Kidney (tissue), 13 donors: ENCODE measurements at regions not wholly inside any gene's neighbourhood (a gene's known extent, or its start where the extent isn't known, plus 50 kb on each side); places are given as distances from the start of the nearest gene placed in this dataset.

ENCODE experiments used
- DNase-seq, 5 donors: peaks; one replicate each; pipeline ENCODE4 v3.0.0-alpha.2; 2013 to 2020
- FAIRE-seq: peaks from 2 replicates; lab custom pipeline; 2012; peaks lifted over from hg19 to GRCh38; lab: Jason Lieb, UNC
- H3K27ac ChIP-seq, 2 donors: one replicate each; pipeline ENCODE4 v1.7.0; 2013; ENCODE audit warnings: low read depth in 2 of 2, low read length in 2 of 2, inconsistent platforms in 1 of 2
- H3K27me3 ChIP-seq: one replicate; pipeline ENCODE4 v1.7.1; 2013; ENCODE audit warnings: low read length, inconsistent platforms; ENCODE audit not compliant: control insufficient read depth, insufficient read depth
- H3K36me3 ChIP-seq, 3 donors: one replicate each; pipeline versions ENCODE4 v1.7.0 to v1.7.1; 2013; ENCODE audit warnings: low read length in 3 of 3, control low read depth in 1 of 3, inconsistent platforms in 1 of 3; ENCODE audit not compliant: insufficient read depth in 3 of 3, control insufficient read depth in 2 of 3
- H3K4me1 ChIP-seq, 3 donors: one replicate each; pipeline versions ENCODE4 v1.7.0 to v1.7.1; 2013; ENCODE audit warnings: low read length in 3 of 3, inconsistent platforms in 1 of 3, low read depth in 1 of 3; ENCODE audit not compliant: control insufficient read depth in 2 of 3, insufficient read depth in 2 of 3
- H3K4me3 ChIP-seq, 3 donors: one replicate each; pipeline versions ENCODE4 v1.7.0 to v1.8.1; 2013; ENCODE audit warnings: low read length in 3 of 3, control low read depth in 1 of 3, inconsistent platforms in 1 of 3
- H3K9ac ChIP-seq, 3 donors: one replicate each; pipeline versions ENCODE4 v1.7.0 to v1.7.1; 2013; ENCODE audit warnings: low read length in 3 of 3, control low read depth in 1 of 3, inconsistent platforms in 1 of 3
- H3K9me3 ChIP-seq, 3 donors: one replicate each; pipeline versions ENCODE4 v1.7.0 to v1.7.1; 2013; ENCODE audit warnings: low read length in 3 of 3, control low read depth in 1 of 3, inconsistent platforms in 1 of 3; ENCODE audit not compliant: control insufficient read depth in 2 of 3, insufficient read depth in 1 of 3
- intact Hi-C: fragments of 100-400 bp; cut with DNase I; formaldehyde crosslinking; loops from one replicate; pipeline ENCODE4 v1.11.1; 2022
- TF ChIP-seq, protein P1 (sequence below): IDR thresholded peaks from 3 replicates; pipeline ENCODE4 v1.5.1; 2012; ENCODE audit warnings: mild to moderate bottlenecking, moderate library complexity, borderline replicate concordance; ENCODE audit not compliant: insufficient read depth; ENCODE audit errors: extremely low read depth
- donor health status: control.
- donor health status: control.
- donor health status: control.
- donor health status: control.
- donor health status: control.
- donor health status: DM: yes; HTN: yes; CAD: no.
- donor health status: Normal renal cell carcinoma (clear cell type).

DNA sequence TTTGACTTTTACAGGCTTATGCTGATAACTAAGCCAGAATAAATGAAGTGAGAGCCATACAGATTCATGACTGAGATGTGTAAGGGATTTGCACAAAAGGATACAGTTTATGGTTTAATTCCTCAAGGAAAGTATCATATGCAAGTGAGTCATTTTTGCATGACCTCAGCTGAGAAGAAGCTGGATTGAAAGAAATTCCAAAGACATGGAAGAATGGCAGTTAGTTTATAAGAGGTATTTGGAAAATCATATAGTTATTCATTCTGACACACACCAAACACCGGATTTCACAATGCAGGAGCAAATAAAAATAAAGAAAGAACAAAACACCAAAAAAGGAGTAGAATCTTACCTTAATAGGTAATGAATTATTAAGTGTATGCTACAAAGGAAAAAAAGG is 83.2 kb upstream of the RND3 start:
- intact Hi-C loops, result no loop called here
- Histone ChIP-seq H3K36me3 (no peaks in the 10 kb centered on the region), H3K4me3 (no peak overlapping the region), H3K4me1 (no peaks in the 10 kb centered on the region), H3K9me3 (no peaks in the 10 kb centered on the region), H3K27me3 (no peaks in the 10 kb centered on the region), H3K9ac (no peak overlapping the region), H3K27ac (no peak overlapping the region)
- DNase-seq, result no peak
- FAIRE-seq, result no peak
- TF ChIP-seq, protein P1, sequence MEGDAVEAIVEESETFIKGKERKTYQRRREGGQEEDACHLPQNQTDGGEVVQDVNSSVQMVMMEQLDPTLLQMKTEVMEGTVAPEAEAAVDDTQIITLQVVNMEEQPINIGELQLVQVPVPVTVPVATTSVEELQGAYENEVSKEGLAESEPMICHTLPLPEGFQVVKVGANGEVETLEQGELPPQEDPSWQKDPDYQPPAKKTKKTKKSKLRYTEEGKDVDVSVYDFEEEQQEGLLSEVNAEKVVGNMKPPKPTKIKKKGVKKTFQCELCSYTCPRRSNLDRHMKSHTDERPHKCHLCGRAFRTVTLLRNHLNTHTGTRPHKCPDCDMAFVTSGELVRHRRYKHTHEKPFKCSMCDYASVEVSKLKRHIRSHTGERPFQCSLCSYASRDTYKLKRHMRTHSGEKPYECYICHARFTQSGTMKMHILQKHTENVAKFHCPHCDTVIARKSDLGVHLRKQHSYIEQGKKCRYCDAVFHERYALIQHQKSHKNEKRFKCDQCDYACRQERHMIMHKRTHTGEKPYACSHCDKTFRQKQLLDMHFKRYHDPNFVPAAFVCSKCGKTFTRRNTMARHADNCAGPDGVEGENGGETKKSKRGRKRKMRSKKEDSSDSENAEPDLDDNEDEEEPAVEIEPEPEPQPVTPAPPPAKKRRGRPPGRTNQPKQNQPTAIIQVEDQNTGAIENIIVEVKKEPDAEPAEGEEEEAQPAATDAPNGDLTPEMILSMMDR, result no peak

GRCh38 chr2:150569761-150570160 is 82.3 kb upstream of the RND3 start:
- H3K36me3 ChIP-seq, result no peaks in the 10 kb centered on the region
- no peak overlapping the region for H3K9ac ChIP-seq
- TF ChIP-seq, protein P1, result no peak
- H3K9me3 ChIP-seq, result no peaks in the 10 kb centered on the region
- DNase-seq (no peak), FAIRE-seq (no peak)
- no peaks in the 10 kb centered on the region for H3K4me1 ChIP-seq
- H3K4me3 ChIP-seq, result no peak overlapping the region
- H3K27me3 ChIP-seq, result no peaks in the 10 kb centered on the region
- no peak overlapping the region for H3K27ac ChIP-seq
- intact Hi-C loops, result no loop called here

DNA sequence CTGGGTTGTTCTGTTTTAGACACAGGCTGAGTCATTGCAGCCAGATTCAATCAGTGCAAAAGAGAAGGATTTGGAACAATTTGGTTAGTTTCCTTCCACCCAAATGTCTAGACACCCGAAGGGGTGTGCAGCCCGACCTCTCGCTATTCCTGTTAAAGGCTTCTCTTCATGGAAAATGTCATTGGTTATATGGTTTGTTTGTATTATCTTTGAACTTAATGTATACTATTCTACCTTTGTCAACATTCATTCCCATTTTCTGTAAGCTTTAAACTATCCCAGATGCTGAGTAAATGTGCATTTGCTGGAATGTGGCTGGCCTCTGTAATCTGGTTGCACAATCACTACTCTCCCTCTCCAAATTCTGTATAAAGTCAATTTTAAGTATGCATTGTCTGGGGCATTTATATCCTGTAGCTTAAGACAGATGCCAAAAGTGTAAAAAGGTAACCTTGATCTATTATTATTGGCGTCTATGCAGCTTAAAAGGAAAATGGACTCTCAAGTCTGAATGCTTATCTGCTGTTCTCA is 80.4 kb upstream of the RND3 start:
- Histone ChIP-seq H3K9me3 (no peaks in the 10 kb centered on the region), H3K27me3 (no peaks in the 10 kb centered on the region), H3K36me3 (no peaks in the 10 kb centered on the region), H3K4me3 (no peak overlapping the region), H3K27ac (no peak overlapping the region), H3K9ac (no peak overlapping the region), H3K4me1 (no peaks in the 10 kb centered on the region)
- TF ChIP-seq, protein P1, result no peak
- DNase-seq (no peak), FAIRE-seq (no peak)
- intact Hi-C loops, result no loop called here

DNA sequence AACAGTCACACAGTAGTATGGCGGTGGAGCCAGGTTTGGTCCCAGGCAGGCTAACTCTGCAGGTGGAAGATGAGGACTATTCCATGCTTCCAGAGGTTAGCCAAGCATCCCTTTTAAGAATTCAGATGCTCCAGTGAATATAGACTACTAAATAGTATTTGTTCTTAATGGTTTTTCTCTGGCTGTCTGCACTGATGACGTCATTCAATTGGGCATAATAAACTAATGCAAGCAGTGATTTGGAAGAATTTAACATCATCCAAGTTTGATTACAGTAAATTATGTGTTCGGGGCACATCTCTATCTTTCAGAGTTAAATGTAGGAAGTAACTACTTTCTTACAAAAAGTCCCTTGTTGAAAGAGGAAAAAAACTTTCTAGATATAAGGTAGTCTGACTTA is 78.8 kb upstream of the RND3 start:
- intact Hi-C loops, result no loop called here
- Histone ChIP-seq H3K9me3 (no peaks in the 10 kb centered on the region), H3K9ac (no peak overlapping the region), H3K36me3 (no peaks in the 10 kb centered on the region), H3K27me3 (no peaks in the 10 kb centered on the region), H3K4me3 (no peak overlapping the region), H3K4me1 (no peaks in the 10 kb centered on the region), H3K27ac (no peak overlapping the region)
- no peak for FAIRE-seq
- no peak for DNase-seq
- TF ChIP-seq, protein P1, result no peak
